B cell (primary cell): ENCODE measurements at regions not wholly inside any gene's neighbourhood (a gene's known extent, or its start where the extent isn't known, plus 50 kb on each side); places are given as distances from the start of the nearest gene placed in this dataset.

Experiments
- ATAC-seq: fragments of 200-7000 bp; cut with Tn5 transposase; one replicate; pipeline ENCODE4 v1.10.0; 2021; ENCODE audit warnings: low read depth, mild to moderate bottlenecking, moderate number of reproducible peaks, moderate library complexity
- CTCF ChIA-PET: fragments of 350-600 bp; sonication (Branson Sonifier 250); formaldehyde crosslinking; loops from one replicate; lab custom pipeline; 2021; ENCODE audit warnings: antibody characterized with exemption, inconsistent platforms; lab: Charles Lee
- POLR2A ChIA-PET: fragments of 350-600 bp; sonication (Branson Sonifier 250); formaldehyde crosslinking; loops from one replicate; lab custom pipeline; 2021; ENCODE audit warnings: antibody characterized with exemption; lab: Charles Lee
- DNase-seq: peaks from one replicate; pipeline ENCODE4 v3.0.0; 2013
- H2AFZ ChIP-seq: 2 replicates; pipeline ENCODE4 v1.6.1; 2012; ENCODE audit warnings: mild to moderate bottlenecking, low read depth, low read length; ENCODE audit not compliant: insufficient read depth, poor library complexity, severe bottlenecking
- H3K27ac ChIP-seq, 2 donors: 1 replicate in 1 of 2; 2 replicates in 1 of 2; pipeline ENCODE4 v1.5.1; 2012 to 2013; ENCODE audit warnings: low read length in 2 of 2, mild to moderate bottlenecking in 2 of 2, moderate library complexity in 1 of 2
- H3K27me3 ChIP-seq, 4 experiments: fragments of 200-600 bp in 1 of 4; sonication (generic) in 1 of 4; replicated peaks in 1 of 4; 1 replicate in 2 of 4; 2 replicates in 2 of 4; pipeline versions ENCODE4 v1.6.1 to v1.7.0; 2013 to 2016; ENCODE audit warnings: low read length in 3 of 4, mild to moderate bottlenecking in 2 of 4, mixed read lengths in 1 of 4, moderate library complexity in 1 of 4; ENCODE audit not compliant: insufficient read depth in 4 of 4, control insufficient read depth in 3 of 4; ENCODE audit errors: control extremely low read depth in 1 of 4
- H3K36me3 ChIP-seq, 2 experiments: replicated peaks in 1 of 2; 1 replicate in 1 of 2; 2 replicates in 1 of 2; pipeline versions ENCODE4 v1.6.1 to v1.7.1; 2013; ENCODE audit warnings: low read length in 1 of 2; ENCODE audit not compliant: insufficient read depth in 2 of 2, control insufficient read depth in 1 of 2; ENCODE audit errors: control extremely low read depth in 1 of 2, extremely low read depth in 1 of 2
- H3K4me1 ChIP-seq, 2 donors: fragments of 200-600 bp in 1 of 2; sonication (generic) in 1 of 2; 1 replicate in 1 of 2; 2 replicates in 1 of 2; pipeline versions ENCODE4 v1.5.1 to v1.6.1; 2013 to 2017; ENCODE audit warnings: low read length in 2 of 2; ENCODE audit not compliant: control insufficient read depth in 2 of 2, insufficient read depth in 2 of 2
- H3K4me2 ChIP-seq: replicated peaks from 2 replicates; pipeline ENCODE3; 2012; ENCODE audit warnings: mild to moderate bottlenecking, low read depth, low read length; ENCODE audit not compliant: poor library complexity, severe bottlenecking
- H3K4me3 ChIP-seq, 5 experiments: fragments of 200-600 bp in 1 of 5; sonication (generic) in 1 of 5; 1 replicate in 3 of 5; 2 replicates in 2 of 5; pipeline versions ENCODE4 v1.5.1 to v1.7.0; 2011 to 2016; ENCODE audit warnings: low read length in 4 of 5, mild to moderate bottlenecking in 4 of 5, low read depth in 2 of 5, control low read depth in 1 of 5, moderate library complexity in 1 of 5; ENCODE audit not compliant: insufficient read depth in 1 of 5; ENCODE audit errors: control extremely low read depth in 1 of 5, extremely low read depth in 1 of 5
- H3K79me2 ChIP-seq: fragments of 200-600 bp; sonication (generic); one replicate; pipeline ENCODE4 v1.6.0; 2016; ENCODE audit warnings: low read length; ENCODE audit not compliant: control insufficient read depth, insufficient read depth
- H3K9ac ChIP-seq: fragments of 200-600 bp; sonication (generic); 2 replicates; pipeline ENCODE4 v1.6.1; 2017; ENCODE audit warnings: mild to moderate bottlenecking, low read length, moderate library complexity
- H3K9me3 ChIP-seq, 3 donors: one replicate each; pipeline versions ENCODE4 v1.6.1 to v1.7.1; 2013; ENCODE audit warnings: low read length in 2 of 3; ENCODE audit not compliant: control insufficient read depth in 2 of 3, insufficient read depth in 1 of 3; ENCODE audit errors: control extremely low read depth in 1 of 3
- H4K20me1 ChIP-seq: 2 replicates; pipeline ENCODE4 v1.6.0; 2012; ENCODE audit warnings: mild to moderate bottlenecking, low read length; ENCODE audit not compliant: insufficient read depth, control insufficient read depth, poor library complexity, severe bottlenecking
- H3K27ac Mint-ChIP-seq: one replicate; pipeline ENCODE4 v1.8.0; 2021; ENCODE audit warnings: mixed read lengths
- H3K27me3 Mint-ChIP-seq: one replicate; pipeline ENCODE4 v1.8.0; 2021; ENCODE audit warnings: mixed read lengths
- H3K4me1 Mint-ChIP-seq: one replicate; pipeline ENCODE4 v1.8.0; 2021; ENCODE audit warnings: mixed read lengths
- H3K4me3 Mint-ChIP-seq: one replicate; pipeline ENCODE4 v1.8.0; 2021; ENCODE audit warnings: mixed read lengths
- H3K9me3 Mint-ChIP-seq: one replicate; pipeline ENCODE4 v1.8.0; 2022; ENCODE audit warnings: mixed read lengths; ENCODE audit not compliant: insufficient read depth
- CTCF ChIP-seq: fragments of 200-600 bp; IDR thresholded peaks from one replicate; pipeline ENCODE4 v1.8.0; 2022; ENCODE audit warnings: antibody characterized with exemption, mild to moderate bottlenecking
- EZH2 ChIP-seq: IDR thresholded peaks from 2 replicates; pipeline ENCODE4 v1.6.1; 2012; ENCODE audit warnings: borderline replicate concordance, low read depth, mild to moderate bottlenecking, moderate library complexity, low read length; ENCODE audit not compliant: insufficient read depth, poor library complexity, severe bottlenecking
- WGBS: methylation state at CpG from one replicate; pipeline ENCODE4 v1.1.5; 2013; ENCODE audit warnings: missing lambda C conversion rate; ENCODE audit not compliant: insufficient coverage; 5-methylcytosine and 5-hydroxymethylcytosine counted together
- intact Hi-C: fragments of 100-400 bp; cut with micrococcal nuclease; formaldehyde crosslinking; loops from one replicate; pipeline ENCODE4 v1.10.0; 2022

- ChIA-PET CTCF (interaction anchor here (0.9 kb wide), 1 partner anchor 101 kb away, joined by 3 read pairs; no protein-coding TSS in a partner anchor), POLR2A (no interaction called here)
- Histone ChIP-seq H3K36me3 (no peaks in the 10 kb centered on the region), H4K20me1 (no peaks in the 10 kb centered on the region), H3K27me3 (peaks cover 0 to 3% (median 1%) of the 10 kb centered on the region in 4 experiments), H2AFZ (no peak overlapping the region), H3K27ac (no peak overlapping the region), H3K4me3 (no peak overlapping the region), H3K4me2 (no peak overlapping the region), H3K9me3 (peaks cover 6 to 69% (median 48%) of the 10 kb centered on the region in 3 donors), H3K4me1 (no peaks in the 10 kb centered on the region), H3K79me2 (no peaks in the 10 kb centered on the region), H3K9ac (no peak overlapping the region)
- Mint-ChIP-seq H3K4me1 (no peaks in the 10 kb centered on the region), H3K9me3 (peaks cover 14% of the 10 kb centered on the region), H3K27me3 (peaks cover 4% of the 10 kb centered on the region), H3K27ac (no peak overlapping the region), H3K4me3 (no peak overlapping the region)
- no peak for DNase-seq
- intact Hi-C loops, result no loop called here
- ATAC-seq, result no peak
- TF ChIP-seq CTCF (no peak), EZH2 (no peak)
- 92% methylated on average over 5 of the region's 5 CpGs for WGBS
Measured at GRCh38 chr15:75143738-75144334, 57.8 kb upstream of the C15orf39 start.

- ATAC-seq, result no peak
- Mint-ChIP-seq H3K9me3 (peaks cover 16% of the 10 kb centered on the region), H3K4me1 (no peaks in the 10 kb centered on the region), H3K27ac (no peak overlapping the region), H3K4me3 (no peak overlapping the region), H3K27me3 (peaks cover 4% of the 10 kb centered on the region)
- no peaks in the 10 kb centered on the region for H3K79me2 ChIP-seq
- H4K20me1 ChIP-seq, result no peaks in the 10 kb centered on the region
- H3K27ac ChIP-seq, result no peak overlapping the region
- peaks cover 8 to 73% (median 48%) of the 10 kb centered on the region in 3 donors for H3K9me3 ChIP-seq
- no peak overlapping the region for H3K4me3 ChIP-seq
- no peak overlapping the region for H3K9ac ChIP-seq
- H3K27me3 ChIP-seq, result peaks cover 0 to 3% (median 1%) of the 10 kb centered on the region in 4 experiments
- no peak overlapping the region for H3K4me2 ChIP-seq
- ChIA-PET POLR2A (no interaction called here), CTCF (interaction anchor here (0.5 kb wide), 1 partner anchor 59 kb away, joined by 3 read pairs; no protein-coding TSS in a partner anchor)
- TF ChIP-seq CTCF, result no peak
- no peak for TF ChIP-seq EZH2
- no peaks in the 10 kb centered on the region for H3K4me1 ChIP-seq
- no peaks in the 10 kb centered on the region for H3K36me3 ChIP-seq
- no peak for DNase-seq
- H2AFZ ChIP-seq, result no peak overlapping the region
- 70% methylated on average over 7 of the region's 7 CpGs for WGBS
- intact Hi-C loops, result no loop called here
Measured at GRCh38 chr15:75145027-75145841, 56.4 kb upstream of the C15orf39 start.
